ENCODE measurements at regions not wholly inside any gene's neighbourhood (a gene's known extent, or its start where the extent isn't known, plus 50 kb on each side); places are given as distances from the start of the nearest gene placed in this dataset.

DNA sequence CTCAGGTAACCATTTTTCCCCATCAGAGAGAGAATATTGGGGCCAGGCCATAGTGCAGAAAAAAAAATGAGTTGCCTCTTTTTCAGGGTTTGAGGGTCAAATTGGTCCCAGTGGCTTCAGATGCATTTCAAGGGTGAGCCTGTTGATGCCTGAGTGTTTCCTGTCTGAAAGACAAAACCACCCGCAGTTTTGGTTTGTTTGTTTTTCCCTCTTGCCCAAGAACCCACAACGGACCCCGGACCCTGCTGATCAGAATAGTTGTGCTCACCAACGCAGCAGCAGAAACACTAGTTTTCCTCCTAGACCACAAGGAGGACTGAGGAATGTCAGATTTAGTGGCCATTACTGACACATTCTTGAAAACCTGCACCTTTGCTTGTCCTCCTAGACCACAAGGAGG, 1433.1 kb downstream of the PLA2G4A start:
- no peaks in the 10 kb centered on the region for H3K27me3 Mint-ChIP-seq
- H3K36me3 Mint-ChIP-seq (ENCODE audit: insufficient read depth) = no peaks in the 10 kb centered on the region
- DNase-seq (no peak), ATAC-seq (replicated peaks) (no peak)
- peaks cover 7 to 23% of the 10 kb centered on the region in 2 donors for H3K9me3 Mint-ChIP-seq
- H3K4me1 Mint-ChIP-seq (ENCODE audit: low read depth in 2 of 2) = no peaks in the 10 kb centered on the region
- no peak overlapping the region for H3K4me3 Mint-ChIP-seq
- no peak overlapping the region for H3K27ac Mint-ChIP-seq

DNA sequence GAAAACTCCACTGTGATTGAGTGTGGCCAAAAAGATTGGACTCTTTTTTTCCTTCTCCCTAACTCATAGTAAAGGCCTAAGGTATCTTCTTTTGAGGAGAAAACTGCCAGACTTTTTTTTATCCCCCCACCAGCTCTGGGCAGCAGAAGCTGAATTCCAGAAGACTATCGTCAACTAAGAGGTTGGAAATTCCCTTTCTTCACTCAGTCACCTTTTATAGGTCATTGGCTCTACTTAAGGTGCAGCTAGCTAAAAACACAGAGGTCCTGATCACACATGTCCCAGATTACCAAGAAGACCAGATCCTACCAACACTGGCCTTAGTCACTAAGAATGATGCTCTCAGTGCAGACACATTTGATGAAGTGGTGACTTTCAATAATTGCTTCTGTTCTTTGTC, 1441.2 kb downstream of the PLA2G4A start:
- Mint-ChIP-seq H3K9me3 (peaks cover 8% of the 10 kb centered on the region in 2 donors), H3K27me3 (no peaks in the 10 kb centered on the region), H3K36me3 (ENCODE audit: insufficient read depth) (no peaks in the 10 kb centered on the region), H3K4me1 (ENCODE audit: low read depth in 2 of 2) (no peaks in the 10 kb centered on the region), H3K4me3 (no peak overlapping the region), H3K27ac (no peak overlapping the region)
- no peak for ATAC-seq (replicated peaks)
- no peak for DNase-seq

DNA sequence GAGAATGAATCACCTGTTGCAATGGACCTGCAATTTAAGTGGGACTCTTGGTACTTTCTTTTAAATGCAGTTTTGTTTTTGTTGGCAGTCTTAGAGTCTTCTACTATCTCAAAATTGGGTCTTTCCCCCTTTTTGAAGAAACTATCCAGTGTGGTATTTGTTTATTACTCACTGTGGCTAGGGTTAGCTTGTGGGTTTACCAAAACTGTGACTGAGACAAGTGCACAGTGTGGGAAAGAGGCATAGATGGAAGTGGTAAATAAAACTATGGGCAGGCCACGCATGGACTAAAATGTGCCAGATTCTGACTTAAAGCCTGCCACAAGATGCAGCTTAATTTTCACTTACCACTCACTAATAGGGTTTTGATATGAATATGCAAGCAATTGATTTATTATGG, 1441.7 kb downstream of the PLA2G4A start:
- no peak overlapping the region for H3K27ac Mint-ChIP-seq
- no peak overlapping the region for H3K4me3 Mint-ChIP-seq
- no peaks in the 10 kb centered on the region for H3K4me1 Mint-ChIP-seq (ENCODE audit: low read depth in 2 of 2)
- ATAC-seq (replicated peaks) (no peak), DNase-seq (no peak)
- H3K27me3 Mint-ChIP-seq = no peaks in the 10 kb centered on the region
- peaks cover 7 to 8% of the 10 kb centered on the region in 2 donors for H3K9me3 Mint-ChIP-seq
- no peaks in the 10 kb centered on the region for H3K36me3 Mint-ChIP-seq (ENCODE audit: insufficient read depth)

DNA sequence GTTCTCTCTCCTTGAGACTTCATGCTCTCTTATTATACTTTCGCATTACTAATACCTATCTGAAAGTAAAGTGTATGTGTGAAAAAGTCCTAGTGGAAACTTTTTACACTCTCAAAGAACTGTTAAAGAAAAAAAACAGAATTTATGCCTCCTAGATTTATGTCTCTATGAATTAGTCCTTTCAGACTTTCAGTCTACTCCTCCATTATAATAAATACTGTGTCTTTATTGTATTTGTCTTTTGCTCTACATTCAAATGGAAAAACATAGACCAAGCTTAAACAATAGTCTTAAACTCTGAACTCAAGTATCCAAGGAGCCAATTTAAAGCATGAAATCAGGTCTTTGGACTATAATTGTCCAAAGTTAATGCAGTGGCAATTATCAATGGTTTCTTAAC, 1449.0 kb downstream of the PLA2G4A start:
- Mint-ChIP-seq H3K9me3 (peaks cover 5 to 6% of the 10 kb centered on the region in 2 donors), H3K4me3 (no peak overlapping the region), H3K36me3 (ENCODE audit: insufficient read depth) (no peaks in the 10 kb centered on the region), H3K4me1 (ENCODE audit: low read depth in 2 of 2) (no peaks in the 10 kb centered on the region), H3K27me3 (no peaks in the 10 kb centered on the region), H3K27ac (no peak overlapping the region)
- DNase-seq (no peak), ATAC-seq (replicated peaks) (no peak)

DNA sequence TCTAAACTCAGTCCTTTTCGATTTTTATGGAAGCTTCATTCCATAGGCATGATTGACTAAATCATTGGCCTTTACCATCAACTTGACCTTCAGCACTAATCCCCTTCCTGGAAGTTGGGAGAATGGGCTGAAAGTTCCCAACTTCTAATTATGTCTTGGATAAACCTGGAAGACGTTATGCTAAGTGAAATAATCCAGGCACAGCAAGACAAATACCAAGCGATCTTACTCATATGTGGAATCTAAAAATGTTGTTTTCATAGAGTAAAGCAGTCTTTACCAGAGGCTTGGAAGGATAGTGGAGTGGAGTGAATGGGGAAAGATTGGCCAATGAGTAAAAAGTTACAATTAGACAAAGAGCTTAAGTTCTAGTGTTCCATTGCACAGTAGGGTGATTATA, 1453.2 kb downstream of the PLA2G4A start:
- ATAC-seq (replicated peaks) (no peak), DNase-seq (no peak)
- no peaks in the 10 kb centered on the region for H3K4me1 Mint-ChIP-seq (ENCODE audit: low read depth in 2 of 2)

DNA sequence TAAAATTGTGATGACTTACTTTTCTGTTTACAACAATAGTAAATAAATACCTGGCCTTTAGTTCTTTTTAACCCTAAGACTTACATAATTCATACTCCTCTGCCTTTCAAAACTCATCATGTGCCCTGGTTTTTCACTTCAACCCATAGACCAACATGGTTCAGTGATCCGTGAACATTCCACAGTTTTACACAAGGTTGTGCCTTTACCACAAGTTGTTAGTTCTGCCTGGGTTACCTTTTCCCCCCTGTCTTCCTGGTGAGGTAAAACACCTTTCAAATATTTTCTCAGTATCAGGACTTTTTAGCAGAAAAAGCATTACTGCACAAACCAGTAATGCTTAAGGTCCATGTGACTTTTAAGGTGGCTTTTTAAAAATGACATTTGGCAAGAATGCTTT, 1466.4 kb downstream of the PLA2G4A start:
- DNase-seq (no peak), ATAC-seq (replicated peaks) (no peak)
- Mint-ChIP-seq H3K36me3 (ENCODE audit: insufficient read depth) (no peaks in the 10 kb centered on the region), H3K9me3 (peaks cover 5 to 27% of the 10 kb centered on the region in 2 donors), H3K4me3 (no peak overlapping the region), H3K4me1 (ENCODE audit: low read depth in 2 of 2) (no peaks in the 10 kb centered on the region), H3K27me3 (no peaks in the 10 kb centered on the region), H3K27ac (no peak overlapping the region)

More for the DNA sequence above, 1453.2 kb downstream of the PLA2G4A start:
- Mint-ChIP-seq H3K27ac (no peak overlapping the region), H3K4me3 (no peak overlapping the region), H3K9me3 (peaks cover 5 to 6% of the 10 kb centered on the region in 2 donors), H3K36me3 (ENCODE audit: insufficient read depth) (no peaks in the 10 kb centered on the region), H3K27me3 (no peaks in the 10 kb centered on the region)

DNA sequence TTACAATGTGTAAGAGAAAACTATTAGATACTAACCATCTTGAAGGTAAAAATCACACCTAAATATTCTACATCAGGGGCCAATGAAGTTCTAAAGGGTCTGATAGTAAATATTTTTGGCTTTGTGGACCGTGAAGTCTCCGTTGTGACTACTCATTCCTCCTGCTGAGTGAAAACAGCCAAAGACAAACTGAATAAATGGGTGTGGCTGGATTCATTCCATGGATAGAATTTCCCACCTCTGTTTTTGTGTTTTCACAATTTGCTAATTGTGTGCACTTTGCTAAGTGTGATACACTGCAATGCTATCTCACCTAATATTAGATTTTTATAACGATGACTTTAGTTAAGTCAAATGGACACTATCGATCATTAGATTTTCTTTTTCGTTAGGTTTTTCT, 1474.0 kb downstream of the PLA2G4A start:
- DNase-seq (no peak), ATAC-seq (replicated peaks) (no peak)
- Mint-ChIP-seq H3K4me1 (ENCODE audit: low read depth in 2 of 2) (no peaks in the 10 kb centered on the region), H3K27ac (no peak overlapping the region), H3K27me3 (no peaks in the 10 kb centered on the region), H3K4me3 (no peak overlapping the region), H3K9me3 (peaks cover 3 to 13% of the 10 kb centered on the region in 2 donors), H3K36me3 (ENCODE audit: insufficient read depth) (no peaks in the 10 kb centered on the region)

DNA sequence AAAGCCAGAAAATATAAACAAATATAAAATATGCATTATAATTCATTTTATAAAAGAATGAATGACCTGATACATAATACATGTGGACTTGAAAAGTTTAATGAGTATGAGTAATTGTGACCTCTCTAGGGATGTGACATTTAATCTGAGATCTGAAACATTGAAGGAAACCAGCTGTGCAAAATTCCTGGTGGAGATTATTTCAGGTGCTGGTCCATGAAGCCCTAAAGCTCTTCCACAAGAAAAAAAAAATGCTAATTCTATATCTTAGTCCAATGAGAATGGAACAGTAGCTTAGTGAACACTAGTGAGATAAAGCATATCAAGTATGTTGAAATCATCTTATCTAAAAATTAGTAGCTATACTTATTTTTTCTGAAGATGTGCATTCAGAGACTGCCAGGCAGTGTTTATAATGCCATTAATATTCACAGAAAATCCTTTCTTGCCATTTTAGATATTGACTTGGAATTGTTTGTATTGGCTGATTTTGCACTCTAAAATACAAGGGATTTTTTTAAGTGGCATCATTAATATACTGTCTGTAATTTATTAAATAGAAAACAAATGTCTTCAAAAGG, 1485.9 kb downstream of the PLA2G4A start:
- Mint-ChIP-seq H3K4me1 (ENCODE audit: low read depth in 2 of 2) (no peaks in the 10 kb centered on the region), H3K27ac (no peak overlapping the region), H3K4me3 (no peak overlapping the region), H3K9me3 (peaks cover 5 to 13% of the 10 kb centered on the region in 2 donors), H3K36me3 (ENCODE audit: insufficient read depth) (no peaks in the 10 kb centered on the region), H3K27me3 (no peaks in the 10 kb centered on the region)
- DNase-seq (no peak), ATAC-seq (replicated peaks) (no peak)

DNA sequence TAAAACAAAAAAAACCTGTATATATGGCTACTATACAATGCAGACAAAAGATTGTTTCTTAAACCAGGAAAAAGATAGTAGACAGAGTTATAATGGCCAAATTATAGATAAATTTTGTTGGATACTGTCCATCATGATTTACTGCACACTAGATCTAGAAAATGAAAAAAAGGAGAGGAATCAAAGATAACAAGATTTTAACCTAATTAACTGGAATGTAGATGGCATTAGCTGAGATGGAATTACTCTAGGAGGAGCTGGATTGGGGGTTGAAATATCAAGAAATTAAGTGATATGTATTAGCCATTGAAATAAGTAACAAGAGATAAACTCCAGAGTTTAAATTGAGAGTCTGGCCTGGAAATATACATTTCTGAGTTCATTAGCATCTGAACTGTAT, 1489.1 kb downstream of the PLA2G4A start:
- H3K4me3 Mint-ChIP-seq = no peak overlapping the region
- H3K4me1 Mint-ChIP-seq (ENCODE audit: low read depth in 2 of 2) = no peaks in the 10 kb centered on the region
- no peak overlapping the region for H3K27ac Mint-ChIP-seq
- DNase-seq (no peak), ATAC-seq (replicated peaks) (no peak)
- no peaks in the 10 kb centered on the region for H3K36me3 Mint-ChIP-seq (ENCODE audit: insufficient read depth)
- H3K27me3 Mint-ChIP-seq = no peaks in the 10 kb centered on the region
- peaks cover 5 to 13% of the 10 kb centered on the region in 2 donors for H3K9me3 Mint-ChIP-seq

DNA sequence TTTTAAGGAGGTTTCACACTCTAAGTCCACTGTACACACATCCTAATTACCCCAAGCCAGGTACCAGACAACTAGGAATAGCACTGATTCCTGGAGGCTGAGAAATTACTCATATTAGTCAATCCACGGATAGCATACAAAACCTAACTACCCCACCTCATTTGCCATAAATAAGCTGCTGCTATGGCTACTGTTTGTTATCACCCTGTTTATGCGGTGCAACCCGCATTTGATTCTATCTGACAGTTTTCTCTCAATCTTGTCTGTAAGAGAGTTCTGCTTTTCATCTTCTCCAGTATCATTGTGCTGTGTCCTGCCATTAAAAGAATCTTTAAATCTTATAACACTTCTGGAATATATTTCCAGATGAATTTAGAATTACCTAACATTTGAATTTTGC, 1496.5 kb downstream of the PLA2G4A start:
- no peak overlapping the region for H3K27ac Mint-ChIP-seq
- H3K4me3 Mint-ChIP-seq = no peak overlapping the region
- no peak for ATAC-seq (replicated peaks)
- DNase-seq = no peak
- peaks cover 0 to 2% of the 10 kb centered on the region in 2 donors for H3K9me3 Mint-ChIP-seq
- H3K27me3 Mint-ChIP-seq = no peaks in the 10 kb centered on the region
- H3K36me3 Mint-ChIP-seq (ENCODE audit: insufficient read depth) = no peaks in the 10 kb centered on the region
- H3K4me1 Mint-ChIP-seq (ENCODE audit: low read depth in 2 of 2) = no peaks in the 10 kb centered on the region

DNA sequence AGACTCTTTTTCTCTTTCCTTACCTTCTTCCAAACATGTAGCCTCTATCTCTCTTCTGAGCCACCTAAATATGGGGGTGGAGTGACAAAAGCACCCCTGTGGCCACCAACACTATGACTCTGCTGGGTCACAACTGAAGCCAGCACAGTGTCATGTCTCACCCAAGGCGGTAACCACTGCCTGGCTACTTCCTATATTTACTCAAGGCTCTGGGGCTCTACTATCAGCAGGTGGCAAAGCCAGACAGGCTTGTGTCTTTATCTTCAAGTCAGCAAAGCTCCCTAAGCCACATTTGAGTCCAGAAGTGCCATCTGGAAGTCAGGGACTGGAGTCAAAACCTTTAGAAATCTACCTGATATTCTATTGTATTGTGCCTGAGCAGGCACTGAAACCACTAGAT, 1515.2 kb downstream of the PLA2G4A start:
- Mint-ChIP-seq H3K36me3 (ENCODE audit: insufficient read depth) (no peaks in the 10 kb centered on the region), H3K4me1 (ENCODE audit: low read depth in 2 of 2) (no peaks in the 10 kb centered on the region), H3K27me3 (no peaks in the 10 kb centered on the region)

DNA sequence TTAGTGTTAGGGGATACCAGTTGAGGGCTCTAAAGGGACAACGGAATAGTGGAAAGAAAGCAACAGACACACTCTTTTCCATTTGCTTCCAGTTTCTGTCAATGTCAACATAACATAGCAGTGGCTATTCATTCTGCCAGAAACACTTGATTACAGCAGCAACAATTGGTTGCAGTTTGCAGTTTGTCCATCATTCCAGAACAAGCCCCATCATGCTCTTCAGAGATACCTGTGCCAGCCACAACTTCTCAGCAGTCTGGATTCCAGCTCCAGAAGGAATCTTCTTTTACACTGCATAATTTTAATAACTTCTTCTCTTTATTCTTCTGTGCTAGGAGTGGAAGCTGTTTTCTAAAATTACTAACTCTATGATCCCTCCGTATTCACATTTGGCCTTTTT, 1521.4 kb downstream of the PLA2G4A start:
- Mint-ChIP-seq H3K9me3 (peaks cover 3 to 4% of the 10 kb centered on the region in 2 donors), H3K4me1 (ENCODE audit: low read depth in 2 of 2) (no peaks in the 10 kb centered on the region), H3K27ac (no peak overlapping the region), H3K4me3 (no peak overlapping the region), H3K36me3 (ENCODE audit: insufficient read depth) (no peaks in the 10 kb centered on the region), H3K27me3 (no peaks in the 10 kb centered on the region)
- DNase-seq (no peak), ATAC-seq (replicated peaks) (no peak)

More for the DNA sequence above, 1515.2 kb downstream of the PLA2G4A start:
- Mint-ChIP-seq H3K27ac (no peak overlapping the region), H3K4me3 (no peak overlapping the region), H3K9me3 (peaks cover 10 to 13% of the 10 kb centered on the region in 2 donors)
- DNase-seq = no peak
- no peak for ATAC-seq (replicated peaks)

DNA sequence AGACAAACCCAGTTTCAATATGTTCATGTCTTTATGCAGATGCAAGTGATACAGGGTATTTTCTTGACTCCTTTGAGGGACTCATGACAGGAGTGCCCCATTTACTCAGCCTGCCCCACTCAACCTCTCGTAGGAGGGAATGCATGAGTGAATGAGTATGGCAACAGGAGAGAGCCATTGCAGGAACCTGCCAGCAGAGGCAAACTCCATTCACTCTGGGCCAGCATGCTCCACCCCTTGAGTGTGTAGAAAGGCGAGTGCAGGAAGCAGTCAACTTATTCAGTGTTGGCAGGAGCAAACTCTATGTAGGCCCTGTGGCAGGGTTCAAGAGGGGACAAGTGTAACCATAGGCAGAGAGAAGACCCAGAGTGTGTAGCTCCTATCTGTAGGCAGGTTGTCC, 1526.3 kb downstream of the PLA2G4A start:
- Mint-ChIP-seq H3K4me3 (no peak overlapping the region), H3K27ac (no peak overlapping the region), H3K4me1 (ENCODE audit: low read depth in 2 of 2) (no peaks in the 10 kb centered on the region), H3K9me3 (peaks cover 6 to 28% of the 10 kb centered on the region in 2 donors), H3K27me3 (no peaks in the 10 kb centered on the region), H3K36me3 (ENCODE audit: insufficient read depth) (no peaks in the 10 kb centered on the region)
- no peak for ATAC-seq (replicated peaks)
- DNase-seq = no peak

DNA sequence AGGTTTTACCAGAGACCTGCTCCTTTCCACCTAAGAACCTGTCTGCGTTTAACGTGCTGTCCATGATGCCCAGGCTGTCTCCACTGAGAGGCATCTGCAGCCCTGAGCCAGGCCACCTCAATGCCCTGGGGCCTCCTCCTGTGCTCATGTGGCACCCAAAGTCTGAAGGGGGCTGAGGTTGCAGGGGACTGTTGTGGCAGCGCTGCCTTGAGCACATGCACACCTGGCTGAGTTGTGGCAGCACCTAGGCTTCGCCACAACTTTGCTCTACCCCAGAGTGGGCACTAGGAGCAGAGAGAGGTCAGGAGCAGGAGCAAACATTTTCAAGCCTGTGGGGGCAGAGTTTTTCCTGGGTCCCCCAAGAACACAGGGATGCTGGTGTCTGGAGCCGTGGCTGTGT, 1527.1 kb downstream of the PLA2G4A start:
- Mint-ChIP-seq H3K36me3 (ENCODE audit: insufficient read depth) (no peaks in the 10 kb centered on the region), H3K4me3 (no peak overlapping the region), H3K27ac (no peak overlapping the region), H3K9me3 (peaks cover 8 to 32% of the 10 kb centered on the region in 2 donors), H3K27me3 (no peaks in the 10 kb centered on the region), H3K4me1 (ENCODE audit: low read depth in 2 of 2) (no peaks in the 10 kb centered on the region)
- ATAC-seq (replicated peaks) (no peak), DNase-seq (no peak)

DNA sequence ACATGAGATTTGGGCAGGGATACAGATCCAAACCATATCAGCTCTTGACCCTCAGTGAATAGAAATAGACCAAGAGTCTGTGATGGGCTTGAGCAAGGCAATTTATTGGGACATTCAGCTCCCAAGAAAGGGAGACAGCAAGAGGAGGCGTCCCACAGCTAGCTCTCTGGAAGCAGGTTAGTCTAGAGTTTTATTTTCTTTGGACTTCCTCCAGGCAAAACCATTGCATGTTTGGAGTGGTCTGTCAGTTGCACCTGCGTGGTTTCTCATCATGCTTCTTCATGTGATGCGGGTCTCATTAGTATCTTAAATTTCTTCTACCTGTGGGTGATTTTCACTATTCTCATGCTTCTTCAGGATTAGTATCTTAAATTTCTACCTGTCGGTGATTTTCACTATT, 1530.6 kb downstream of the PLA2G4A start:
- Mint-ChIP-seq H3K27me3 (no peaks in the 10 kb centered on the region), H3K27ac (no peak overlapping the region), H3K9me3 (peaks cover 8 to 32% of the 10 kb centered on the region in 2 donors), H3K36me3 (ENCODE audit: insufficient read depth) (no peaks in the 10 kb centered on the region), H3K4me3 (no peak overlapping the region), H3K4me1 (ENCODE audit: low read depth in 2 of 2) (no peaks in the 10 kb centered on the region)
- ATAC-seq (replicated peaks) (no peak), DNase-seq (no peak)
